ENCODE measurements at regions not wholly inside any gene's neighbourhood (a gene's known extent, or its start where the extent isn't known, plus 50 kb on each side); places are given as distances from the start of the nearest gene placed in this dataset.

- Histone ChIP-seq H3K9ac (ENCODE audit: low read length) (no peak overlapping the region), H3K4me1 (ENCODE audit: control insufficient read depth, insufficient read depth, low read length) (peaks cover 16% of the 10 kb centered on the region), H3K36me3 (ENCODE audit: control insufficient read depth, insufficient read depth, low read length, severe bottlenecking) (no peaks in the 10 kb centered on the region), H3K4me3 (ENCODE audit: low read length) (no peak overlapping the region), H3K9me3 (ENCODE audit: control insufficient read depth, low read length) (no peaks in the 10 kb centered on the region), H3K27me3 (replicated peaks; ENCODE audit: control insufficient read depth, insufficient read depth, low read length) (peaks cover 5% of the 10 kb centered on the region)
- DNase-seq (ENCODE audit: low read depth), result no peak
These were observed 105.8 kb downstream of the TBX19 start for GRCh38 chr1:168386492-168386891.

- H3K4me1 ChIP-seq (ENCODE audit: control insufficient read depth, insufficient read depth, low read length), result peaks cover 3% of the 10 kb centered on the region
- peaks cover 3% of the 10 kb centered on the region for H3K9me3 ChIP-seq (ENCODE audit: control insufficient read depth, low read length)
- no peak for DNase-seq (ENCODE audit: low read depth)
- H3K9ac ChIP-seq (ENCODE audit: low read length), result no peak overlapping the region
- no peaks in the 10 kb centered on the region for H3K36me3 ChIP-seq (ENCODE audit: control insufficient read depth, insufficient read depth, low read length, severe bottlenecking)
- no peak overlapping the region for H3K4me3 ChIP-seq (ENCODE audit: low read length)
- peaks cover 5% of the 10 kb centered on the region for H3K27me3 ChIP-seq (replicated peaks; ENCODE audit: control insufficient read depth, insufficient read depth, low read length)
These were observed 101.2 kb downstream of the TBX19 start for GRCh38 chr1:168381850-168382249.

DNA sequence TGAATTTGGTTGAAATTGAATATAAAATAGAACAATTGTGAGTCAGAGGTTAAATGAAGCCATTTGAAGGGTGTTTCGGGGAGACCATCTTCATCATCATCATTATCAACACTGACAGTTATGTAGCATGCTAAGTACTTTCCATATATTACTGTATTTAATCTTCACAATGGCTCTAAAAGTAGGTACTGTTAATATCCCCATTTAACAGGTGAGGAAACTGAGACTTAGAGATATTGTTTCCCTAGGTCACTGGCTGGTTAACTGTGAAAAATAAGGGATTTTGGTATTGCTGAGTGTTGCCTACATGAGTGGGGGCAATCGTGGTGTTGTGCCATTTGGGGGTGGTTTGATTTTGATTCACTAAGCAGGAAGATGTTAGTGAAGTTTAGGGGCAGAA is 100.3 kb downstream of the TBX19 start:
- Histone ChIP-seq H3K9me3 (ENCODE audit: control insufficient read depth, low read length) (peaks cover 3% of the 10 kb centered on the region), H3K9ac (ENCODE audit: low read length) (no peak overlapping the region), H3K27me3 (replicated peaks; ENCODE audit: control insufficient read depth, insufficient read depth, low read length) (peaks cover 2% of the 10 kb centered on the region), H3K36me3 (ENCODE audit: control insufficient read depth, insufficient read depth, low read length, severe bottlenecking) (no peaks in the 10 kb centered on the region), H3K4me1 (ENCODE audit: control insufficient read depth, insufficient read depth, low read length) (peaks cover 3% of the 10 kb centered on the region), H3K4me3 (ENCODE audit: low read length) (no peak overlapping the region)
- DNase-seq (ENCODE audit: low read depth), result no peak

DNA sequence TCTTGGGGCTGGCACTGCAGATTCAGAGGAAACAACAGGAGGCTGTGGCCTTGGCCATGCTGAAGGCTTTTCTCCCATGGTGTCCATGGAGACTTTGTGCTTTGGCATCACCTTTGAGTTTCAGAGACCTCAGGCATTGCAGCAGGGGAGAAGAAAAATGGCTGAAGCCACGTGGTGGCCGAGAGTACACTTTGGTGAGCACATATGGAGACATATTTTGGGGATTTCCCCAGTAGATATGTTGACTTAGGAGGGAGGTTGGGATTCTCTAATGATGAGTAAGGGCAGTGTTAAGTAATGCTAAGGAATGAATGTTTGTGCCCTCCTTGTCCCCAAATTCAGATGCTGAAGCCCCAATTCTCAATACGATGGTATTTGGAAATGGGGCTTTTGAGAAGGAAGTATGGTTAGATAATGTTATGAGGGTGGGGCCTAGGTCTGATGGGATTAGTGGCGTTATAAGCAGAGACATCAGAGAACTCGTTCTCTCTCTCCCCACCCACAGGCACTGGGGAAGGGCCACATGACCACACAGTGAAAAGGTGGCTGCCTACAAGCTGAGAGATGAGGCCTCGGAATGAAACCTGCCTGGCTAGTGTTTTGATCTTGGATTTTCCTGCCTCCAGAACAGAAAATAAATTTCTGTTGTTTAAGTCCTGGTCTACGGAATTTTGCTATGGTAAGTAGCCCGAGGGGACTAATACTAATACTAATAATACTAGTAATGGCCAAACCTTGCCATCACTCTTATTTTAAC is 98.6 kb downstream of the TBX19 start:
- Histone ChIP-seq H3K4me3 (ENCODE audit: low read length) (no peak overlapping the region), H3K4me1 (ENCODE audit: control insufficient read depth, insufficient read depth, low read length) (peaks cover under 1% of the 10 kb centered on the region), H3K27me3 (replicated peaks; ENCODE audit: control insufficient read depth, insufficient read depth, low read length) (no peaks in the 10 kb centered on the region)

GRCh38 chr1:168375566-168376300 is 95.1 kb downstream of the TBX19 start:
- Histone ChIP-seq H3K9me3 (ENCODE audit: control insufficient read depth, low read length) (peaks cover 3% of the 10 kb centered on the region), H3K36me3 (ENCODE audit: control insufficient read depth, insufficient read depth, low read length, severe bottlenecking) (no peaks in the 10 kb centered on the region), H3K4me1 (ENCODE audit: control insufficient read depth, insufficient read depth, low read length) (no peaks in the 10 kb centered on the region), H3K9ac (ENCODE audit: low read length) (no peak overlapping the region), H3K4me3 (ENCODE audit: low read length) (no peak overlapping the region), H3K27me3 (replicated peaks; ENCODE audit: control insufficient read depth, insufficient read depth, low read length) (no peaks in the 10 kb centered on the region)
- DNase-seq (ENCODE audit: low read depth), result no peak

More for the DNA sequence above, 98.6 kb downstream of the TBX19 start:
- DNase-seq (ENCODE audit: low read depth), result peak; percentile 4
- no peak overlapping the region for H3K9ac ChIP-seq (ENCODE audit: low read length)
- H3K36me3 ChIP-seq (ENCODE audit: control insufficient read depth, insufficient read depth, low read length, severe bottlenecking), result no peaks in the 10 kb centered on the region
- H3K9me3 ChIP-seq (ENCODE audit: control insufficient read depth, low read length), result peaks cover 3% of the 10 kb centered on the region

DNA sequence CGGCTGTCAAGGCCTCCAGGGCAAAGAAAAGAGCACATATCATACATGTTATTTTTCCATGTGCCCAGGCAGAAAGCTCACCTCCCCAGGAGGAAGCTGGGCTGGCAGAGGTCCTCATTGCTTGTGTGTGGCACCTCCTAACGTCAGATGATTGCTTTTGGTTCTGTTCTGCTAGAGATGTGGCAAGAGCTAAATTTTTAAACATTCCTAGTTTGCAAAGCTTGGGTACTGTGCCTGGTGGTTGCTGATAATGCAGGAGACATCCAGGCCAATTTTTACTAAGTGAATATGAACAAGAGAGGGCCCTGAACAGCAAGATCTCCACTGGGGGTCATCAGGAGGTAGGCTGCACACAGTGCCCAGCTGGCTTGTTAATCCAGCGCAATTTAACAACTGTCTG is 93.9 kb downstream of the TBX19 start:
- DNase-seq (ENCODE audit: low read depth), result no peak

GRCh38 chr1:168373869-168374268 is 93.2 kb downstream of the TBX19 start:
- Histone ChIP-seq H3K4me1 (ENCODE audit: control insufficient read depth, insufficient read depth, low read length) (no peaks in the 10 kb centered on the region), H3K9ac (ENCODE audit: low read length) (no peak overlapping the region), H3K36me3 (ENCODE audit: control insufficient read depth, insufficient read depth, low read length, severe bottlenecking) (no peaks in the 10 kb centered on the region), H3K27me3 (replicated peaks; ENCODE audit: control insufficient read depth, insufficient read depth, low read length) (peaks cover 2% of the 10 kb centered on the region), H3K4me3 (ENCODE audit: low read length) (no peak overlapping the region), H3K9me3 (ENCODE audit: control insufficient read depth, low read length) (no peaks in the 10 kb centered on the region)
- DNase-seq (ENCODE audit: low read depth), result no peak

More for the DNA sequence above, 93.9 kb downstream of the TBX19 start:
- Histone ChIP-seq H3K27me3 (replicated peaks; ENCODE audit: control insufficient read depth, insufficient read depth, low read length) (no peaks in the 10 kb centered on the region), H3K4me1 (ENCODE audit: control insufficient read depth, insufficient read depth, low read length) (no peaks in the 10 kb centered on the region), H3K9me3 (ENCODE audit: control insufficient read depth, low read length) (no peaks in the 10 kb centered on the region), H3K9ac (ENCODE audit: low read length) (no peak overlapping the region), H3K4me3 (ENCODE audit: low read length) (no peak overlapping the region), H3K36me3 (ENCODE audit: control insufficient read depth, insufficient read depth, low read length, severe bottlenecking) (no peaks in the 10 kb centered on the region)

- no peaks in the 10 kb centered on the region for H3K36me3 ChIP-seq (ENCODE audit: control insufficient read depth, insufficient read depth, low read length, severe bottlenecking)
- H3K9ac ChIP-seq (ENCODE audit: low read length), result no peak overlapping the region
- DNase-seq (ENCODE audit: low read depth), result no peak
- no peak overlapping the region for H3K4me3 ChIP-seq (ENCODE audit: low read length)
- no peaks in the 10 kb centered on the region for H3K4me1 ChIP-seq (ENCODE audit: control insufficient read depth, insufficient read depth, low read length)
- peaks cover 10% of the 10 kb centered on the region for H3K27me3 ChIP-seq (replicated peaks; ENCODE audit: control insufficient read depth, insufficient read depth, low read length)
- H3K9me3 ChIP-seq (ENCODE audit: control insufficient read depth, low read length), result no peaks in the 10 kb centered on the region
These were observed 92.2 kb downstream of the TBX19 start for GRCh38 chr1:168372861-168373371.

GRCh38 chr1:168372307-168372706 is 91.6 kb downstream of the TBX19 start:
- H3K9ac ChIP-seq (ENCODE audit: low read length), result no peak overlapping the region
- no peak overlapping the region for H3K4me3 ChIP-seq (ENCODE audit: low read length)
- no peaks in the 10 kb centered on the region for H3K4me1 ChIP-seq (ENCODE audit: control insufficient read depth, insufficient read depth, low read length)
- peaks cover 16% of the 10 kb centered on the region for H3K27me3 ChIP-seq (replicated peaks; ENCODE audit: control insufficient read depth, insufficient read depth, low read length)
- no peaks in the 10 kb centered on the region for H3K9me3 ChIP-seq (ENCODE audit: control insufficient read depth, low read length)
- no peak for DNase-seq (ENCODE audit: low read depth)
- no peaks in the 10 kb centered on the region for H3K36me3 ChIP-seq (ENCODE audit: control insufficient read depth, insufficient read depth, low read length, severe bottlenecking)

- no peaks in the 10 kb centered on the region for H3K36me3 ChIP-seq (ENCODE audit: control insufficient read depth, insufficient read depth, low read length, severe bottlenecking)
- H3K9ac ChIP-seq (ENCODE audit: low read length), result no peak overlapping the region
- H3K4me1 ChIP-seq (ENCODE audit: control insufficient read depth, insufficient read depth, low read length), result no peaks in the 10 kb centered on the region
- H3K4me3 ChIP-seq (ENCODE audit: low read length), result no peak overlapping the region
- H3K9me3 ChIP-seq (ENCODE audit: control insufficient read depth, low read length), result no peaks in the 10 kb centered on the region
- no peak for DNase-seq (ENCODE audit: low read depth)
- H3K27me3 ChIP-seq (replicated peaks; ENCODE audit: control insufficient read depth, insufficient read depth, low read length), result peaks cover 19% of the 10 kb centered on the region
These were observed 90.8 kb downstream of the TBX19 start for GRCh38 chr1:168371477-168371876.

DNA sequence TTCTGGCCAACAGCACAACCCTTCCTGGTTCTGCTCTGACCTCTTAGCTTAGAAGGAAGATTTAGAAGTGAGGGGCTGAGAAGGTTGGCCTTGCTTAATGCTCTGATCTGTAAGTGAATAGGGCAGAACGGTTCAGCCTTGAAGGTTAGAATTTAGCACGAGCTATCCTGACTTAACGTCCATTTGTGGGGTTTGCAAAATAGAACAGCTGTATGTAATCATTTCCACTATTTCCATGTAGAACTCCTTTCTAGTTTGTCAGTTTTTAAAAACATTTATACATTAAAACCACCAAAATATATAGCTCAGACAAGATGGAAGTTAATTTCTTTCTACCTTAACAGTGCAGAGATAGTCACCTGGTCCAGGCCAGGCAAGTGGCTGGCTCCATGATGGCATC is 89.9 kb downstream of the TBX19 start:
- Histone ChIP-seq H3K9ac (ENCODE audit: low read length) (no peak overlapping the region), H3K36me3 (ENCODE audit: control insufficient read depth, insufficient read depth, low read length, severe bottlenecking) (no peaks in the 10 kb centered on the region), H3K27me3 (replicated peaks; ENCODE audit: control insufficient read depth, insufficient read depth, low read length) (peaks cover 19% of the 10 kb centered on the region), H3K4me1 (ENCODE audit: control insufficient read depth, insufficient read depth, low read length) (no peaks in the 10 kb centered on the region), H3K4me3 (ENCODE audit: low read length) (no peak overlapping the region), H3K9me3 (ENCODE audit: control insufficient read depth, low read length) (no peaks in the 10 kb centered on the region)
- DNase-seq (ENCODE audit: low read depth), result no peak
